SK-N-SH (cell line): ENCODE measurements at regions not wholly inside any gene's neighbourhood (a gene's known extent, or its start where the extent isn't known, plus 50 kb on each side); places are given as distances from the start of the nearest gene placed in this dataset.

ENCODE experiments used
- CTCF ChIA-PET: fragments of 300-600, 350-600 bp; formaldehyde crosslinking; extraction: SDS; loops from one replicate; lab custom pipeline; 2021; lab: Yijun Ruan, JAX
- POLR2A ChIA-PET: fragments of 350-600 bp; sonication (Branson Sonifier 250); formaldehyde crosslinking; extraction: SDS; loops from one replicate; lab custom pipeline; 2020; ENCODE audit warnings: antibody characterized with exemption, inconsistent platforms; lab: Yijun Ruan, JAX
- DNase-seq: peaks from one replicate; pipeline ENCODE4 v3.0.0; 2012
- H2AFZ ChIP-seq: fragments of 200-600 bp; sonication (generic); 2 replicates; pipeline ENCODE4 v1.8.1; 2016; ENCODE audit warnings: antibody characterized with exemption, mild to moderate bottlenecking, low read depth
- H3F3A ChIP-seq: fragments of 200-600 bp; sonication (generic); replicated peaks from 2 replicates; pipeline ENCODE3; 2016; ENCODE audit warnings: antibody characterized with exemption, mild to moderate bottlenecking; ENCODE audit not compliant: insufficient read depth
- H3K27ac ChIP-seq, 2 experiments: fragments of 200-500 bp in 1 of 2; fragments of 200-600 bp in 1 of 2; sonication (Bioruptor generic) in 1 of 2; sonication (generic), shearing (Covaris generic) in 1 of 2; 2 replicates each; pipeline versions ENCODE4 v1.5.1 to v1.6.1; 2014 to 2016; ENCODE audit warnings: low read depth in 2 of 2, inconsistent platforms in 1 of 2, low read length in 1 of 2, mild to moderate bottlenecking in 1 of 2, mixed read lengths in 1 of 2
- H3K27me3 ChIP-seq: fragments of 200-600 bp; sonication (generic), shearing (Covaris generic); 2 replicates; pipeline ENCODE4 v1.6.1; 2016; ENCODE audit warnings: mixed run types; ENCODE audit not compliant: insufficient read depth
- H3K36me3 ChIP-seq, 2 experiments: fragments of 200-500 bp in 1 of 2; fragments of 200-600 bp in 1 of 2; sonication (Bioruptor generic) in 1 of 2; sonication (generic) in 1 of 2; replicated peaks in 1 of 2; 2 replicates each; pipeline versions ENCODE3 to v1.5.1; 2014 to 2016; ENCODE audit warnings: low read length in 1 of 2, mild to moderate bottlenecking in 1 of 2; ENCODE audit not compliant: insufficient read depth in 2 of 2, control insufficient read depth in 1 of 2
- H3K4me1 ChIP-seq, 2 experiments: fragments of 200-500 bp in 1 of 2; fragments of 200-600 bp in 1 of 2; sonication (Bioruptor generic) in 1 of 2; sonication (generic), shearing (Covaris generic) in 1 of 2; 2 replicates each; pipeline versions ENCODE4 v1.5.1 to v1.6.1; 2014 to 2016; ENCODE audit warnings: low read depth in 1 of 2, low read length in 1 of 2, mixed run types in 1 of 2; ENCODE audit not compliant: insufficient read depth in 2 of 2, control insufficient read depth in 1 of 2
- H3K4me2 ChIP-seq: fragments of 200-600 bp; sonication (generic), shearing (Covaris generic); 2 replicates; pipeline ENCODE4 v1.6.1; 2017; ENCODE audit warnings: mixed run types
- H3K4me3 ChIP-seq, 2 experiments: fragments of 200-500 bp in 1 of 2; fragments of 200-600 bp in 1 of 2; sonication (Bioruptor generic) in 1 of 2; sonication (generic), shearing (Covaris generic) in 1 of 2; 2 replicates each; pipeline versions ENCODE4 v1.5.1 to v1.8.1; 2014 to 2016; ENCODE audit warnings: low read depth in 2 of 2, inconsistent platforms in 1 of 2, low read length in 1 of 2, mild to moderate bottlenecking in 1 of 2, mixed read lengths in 1 of 2, moderate library complexity in 1 of 2
- H3K79me2 ChIP-seq: fragments of 200-600 bp; sonication (generic); 2 replicates; pipeline ENCODE4 v1.8.1; 2017; ENCODE audit warnings: mild to moderate bottlenecking; ENCODE audit not compliant: insufficient read depth
- H3K9ac ChIP-seq: fragments of 200-600 bp; sonication (generic); 2 replicates; pipeline ENCODE4 v1.6.1; 2017; ENCODE audit warnings: mixed run types
- H3K9me2 ChIP-seq: fragments of 200-600 bp; sonication (generic); 2 replicates; pipeline ENCODE4 v1.6.1; 2017; ENCODE audit warnings: mixed run types
- H3K9me3 ChIP-seq: fragments of 200-600 bp; sonication (generic); 2 replicates; pipeline ENCODE4 v1.6.1; 2017; ENCODE audit warnings: mixed run types, mild to moderate bottlenecking, moderate library complexity
- H4K20me1 ChIP-seq: fragments of 200-600 bp; sonication (generic); 2 replicates; pipeline ENCODE4 v1.6.1; 2017; ENCODE audit warnings: mild to moderate bottlenecking, mixed run types; ENCODE audit not compliant: insufficient read depth
- EZH2phosphoT487 ChIP-seq: fragments of 200-600 bp; sonication (generic); IDR thresholded peaks from 2 replicates; pipeline ENCODE4 v1.6.1; 2017; ENCODE audit warnings: low read depth, mixed run types, mild to moderate bottlenecking, antibody characterized with exemption, moderate library complexity, borderline replicate concordance
- GABPA ChIP-seq: IDR thresholded peaks from 2 replicates; pipeline ENCODE4 v1.4.0; 2012; ENCODE audit warnings: low read depth, mild to moderate bottlenecking
- TCF12 ChIP-seq: IDR thresholded peaks from 2 replicates; pipeline ENCODE4 v1.4.0; 2012
- TEAD4 ChIP-seq: IDR thresholded peaks from 2 replicates; pipeline ENCODE4 v1.4.0; 2012; ENCODE audit warnings: mild to moderate bottlenecking, borderline replicate concordance; ENCODE audit not compliant: insufficient read depth
- WGBS: methylation state at CpG from one replicate; pipeline ENCODE4 v1.1.6; 2017; ENCODE audit warnings: low lambda C conversion rate; 5-methylcytosine and 5-hydroxymethylcytosine counted together
- TF ChIP-seq, protein P1 (sequence below): IDR thresholded peaks from 2 replicates; pipeline ENCODE4; 2012
- TF ChIP-seq, protein P2 (sequence below): fragments of 150-350 bp; IDR thresholded peaks from 2 replicates; pipeline ENCODE4 v1.6.1; 2016; ENCODE audit warnings: mild to moderate bottlenecking, low read depth, low read length

DNA sequence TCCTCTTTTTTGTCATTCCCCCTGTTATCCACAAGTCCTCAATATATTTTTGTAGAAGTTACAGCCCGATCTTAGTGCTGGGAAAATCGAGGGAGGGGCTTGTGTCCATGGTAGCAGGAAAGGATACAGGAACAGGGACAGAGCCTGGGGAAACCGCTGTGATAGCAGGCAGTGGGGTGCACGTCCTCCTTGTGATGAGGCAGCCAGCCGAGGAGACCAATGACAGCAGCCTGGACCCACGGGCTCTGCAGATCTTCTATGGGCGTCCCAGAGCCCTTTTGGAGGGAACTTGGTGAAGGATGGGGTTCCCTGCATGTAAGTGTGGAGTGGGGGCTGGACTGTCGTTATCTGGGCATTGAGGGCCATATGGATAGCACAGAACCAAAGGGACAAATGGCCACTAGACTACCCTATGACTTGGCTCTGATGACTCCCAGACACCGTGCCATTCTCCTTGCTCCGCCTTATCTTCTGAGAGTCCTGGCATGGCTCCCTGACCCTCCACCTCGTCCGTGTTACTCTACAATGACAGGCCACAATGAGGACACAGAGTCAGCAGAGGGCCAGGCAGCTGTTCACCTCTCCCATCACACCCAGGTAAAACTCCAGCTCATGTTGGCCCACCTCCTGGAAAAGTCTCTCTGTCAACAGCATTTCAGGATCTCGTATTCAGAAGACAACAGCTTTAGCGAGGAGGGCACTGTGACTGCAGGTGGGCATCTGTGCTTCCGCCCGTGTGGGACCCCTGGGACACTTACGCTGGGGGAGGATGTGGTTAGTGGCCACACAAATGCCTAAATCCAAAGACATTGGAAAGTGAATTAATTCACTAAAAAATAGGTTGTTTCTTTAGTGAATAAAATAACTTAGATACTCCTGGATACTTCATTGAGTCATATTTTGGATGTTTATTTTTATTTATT, 100.1 kb downstream of the VAPA start:
- Histone ChIP-seq H3K79me2 (no peaks in the 10 kb centered on the region), H3K9me2 (no peaks in the 10 kb centered on the region), H3K9ac (no peak overlapping the region), H3K9me3 (no peaks in the 10 kb centered on the region), H3K4me2 (no peak overlapping the region), H3K4me1 (peaks cover 0 to 16% of the 10 kb centered on the region in 2 experiments), H3F3A (peaks cover 26% of the 10 kb centered on the region), H2AFZ (no peak overlapping the region), H3K27ac (no peak overlapping the region), H3K27me3 (no peaks in the 10 kb centered on the region), H3K4me3 (no peak overlapping the region), H3K36me3 (no peaks in the 10 kb centered on the region), H4K20me1 (no peaks in the 10 kb centered on the region)
- TF ChIP-seq EZH2phosphoT487 = no peak
- POLR2A ChIA-PET = no interaction called here
- WGBS = 76% methylated on average over 16 of the region's 17 CpGs
- CTCF ChIA-PET = interaction anchor here (1.0 kb wide), 1 partner anchor 506 kb away, joined by 4 read pairs; no protein-coding TSS in a partner anchor
- no peak for DNase-seq

DNA sequence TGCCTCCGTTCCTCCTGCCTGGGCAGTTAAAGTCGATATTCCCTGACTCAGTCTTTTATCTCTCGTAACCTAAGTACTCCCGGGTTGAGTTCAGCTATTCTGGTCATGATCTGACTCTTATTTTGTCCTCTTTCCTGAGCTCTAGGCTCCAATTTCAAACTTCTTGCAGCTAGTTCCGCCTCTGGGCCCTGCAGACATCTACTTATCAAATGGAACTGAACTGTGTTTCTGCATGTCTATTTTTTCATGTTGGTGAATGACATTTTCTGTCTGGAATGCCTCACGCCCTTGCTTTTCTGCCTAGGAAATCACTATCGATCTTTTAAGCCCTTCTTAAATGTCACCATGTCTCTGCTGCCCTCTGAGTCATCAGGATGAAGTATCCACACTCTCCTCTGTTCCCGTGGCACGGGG, 101.5 kb downstream of the VAPA start:
- Histone ChIP-seq H3K79me2 (no peaks in the 10 kb centered on the region), H3K4me1 (peaks cover 0 to 16% of the 10 kb centered on the region in 2 experiments), H3K9me2 (no peaks in the 10 kb centered on the region), H3K27me3 (no peaks in the 10 kb centered on the region), H3K9me3 (no peaks in the 10 kb centered on the region), H3K4me2 (peak overlapping the region; percentile 57; the same call in 1 of the 2 replicates)
- WGBS = 48% methylated on average over 9 of the region's 9 CpGs
- TF ChIP-seq, protein P1, sequence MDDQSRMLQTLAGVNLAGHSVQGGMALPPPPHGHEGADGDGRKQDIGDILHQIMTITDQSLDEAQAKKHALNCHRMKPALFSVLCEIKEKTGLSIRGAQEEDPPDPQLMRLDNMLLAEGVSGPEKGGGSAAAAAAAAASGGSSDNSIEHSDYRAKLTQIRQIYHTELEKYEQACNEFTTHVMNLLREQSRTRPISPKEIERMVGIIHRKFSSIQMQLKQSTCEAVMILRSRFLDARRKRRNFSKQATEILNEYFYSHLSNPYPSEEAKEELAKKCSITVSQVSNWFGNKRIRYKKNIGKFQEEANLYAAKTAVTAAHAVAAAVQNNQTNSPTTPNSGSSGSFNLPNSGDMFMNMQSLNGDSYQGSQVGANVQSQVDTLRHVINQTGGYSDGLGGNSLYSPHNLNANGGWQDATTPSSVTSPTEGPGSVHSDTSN = peak; percentile 44
- TF ChIP-seq TEAD4 (no peak), GABPA (no peak), TCF12 (peak; percentile 48)
- TF ChIP-seq, protein P2, sequence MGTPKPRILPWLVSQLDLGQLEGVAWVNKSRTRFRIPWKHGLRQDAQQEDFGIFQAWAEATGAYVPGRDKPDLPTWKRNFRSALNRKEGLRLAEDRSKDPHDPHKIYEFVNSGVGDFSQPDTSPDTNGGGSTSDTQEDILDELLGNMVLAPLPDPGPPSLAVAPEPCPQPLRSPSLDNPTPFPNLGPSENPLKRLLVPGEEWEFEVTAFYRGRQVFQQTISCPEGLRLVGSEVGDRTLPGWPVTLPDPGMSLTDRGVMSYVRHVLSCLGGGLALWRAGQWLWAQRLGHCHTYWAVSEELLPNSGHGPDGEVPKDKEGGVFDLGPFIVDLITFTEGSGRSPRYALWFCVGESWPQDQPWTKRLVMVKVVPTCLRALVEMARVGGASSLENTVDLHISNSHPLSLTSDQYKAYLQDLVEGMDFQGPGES = no peak
- TF ChIP-seq, all 33 proteins: peak for 2
- ChIA-PET CTCF (interaction anchor here (3.7 kb wide), 1 partner anchor 503 kb away, joined by 19 read pairs; no protein-coding TSS in a partner anchor), POLR2A (no interaction called here)
- Histone ChIP-seq H3K9ac (peak overlapping the region; percentile 19; the same call in 1 of the 2 replicates), H2AFZ (peak overlapping the region; percentile 64; the same call in 1 of the 2 replicates), H3K4me3 (no peak overlapping the region), H4K20me1 (no peaks in the 10 kb centered on the region), H3F3A (peaks cover 25% of the 10 kb centered on the region), H3K36me3 (no peaks in the 10 kb centered on the region), H3K27ac (peak overlapping the region; percentile 28 to 94; a peak in 3 of 4 replicates)
- no peak for DNase-seq
